Retinal pigment epithelial cell (primary cell): ENCODE measurements at regions not wholly inside any gene's neighbourhood (a gene's known extent, or its start where the extent isn't known, plus 50 kb on each side); places are given as distances from the start of the nearest gene placed in this dataset.

Source experiments
- DNase-seq: peaks from one replicate; pipeline ENCODE4 v3.0.0-alpha.2; 2010; ENCODE audit warnings: low read depth
- H3K4me3 ChIP-seq: 2 replicates; pipeline ENCODE4 v1.5.1; 2011; ENCODE audit warnings: mild to moderate bottlenecking, low read length, control low read depth, moderate library complexity
- CTCF ChIP-seq: conservative IDR thresholded peaks from 2 replicates; pipeline ENCODE4 v1.5.1; 2011; ENCODE audit warnings: low read depth, low read length, control low read depth, inconsistent platforms

GRCh38 chr9:108336575-108336974 is 519.2 kb downstream of the ACTL7B start:
- no peak for TF ChIP-seq CTCF
- no peak for DNase-seq

GRCh38 chr9:108333530-108333983 is 522.2 kb downstream of the ACTL7B start:
- DNase-seq = no peak
- TF ChIP-seq CTCF = no peak
- no peak overlapping the region for H3K4me3 ChIP-seq

More at GRCh38 chr9:108336575-108336974, 519.2 kb downstream of the ACTL7B start:
- no peak overlapping the region for H3K4me3 ChIP-seq

- H3K4me3 ChIP-seq = no peak overlapping the region
- no peak for TF ChIP-seq CTCF
- DNase-seq = no peak
Measured at GRCh38 chr9:108331596-108331995, 524.2 kb downstream of the ACTL7B start.

- TF ChIP-seq CTCF = no peak
- DNase-seq = no peak
- H3K4me3 ChIP-seq = no peak overlapping the region
Measured at GRCh38 chr9:108325406-108325805, 530.4 kb downstream of the ACTL7B start.

GRCh38 chr9:108323615-108324014 is 532.2 kb downstream of the ACTL7B start:
- DNase-seq = no peak
- TF ChIP-seq CTCF = no peak
- no peak overlapping the region for H3K4me3 ChIP-seq

GRCh38 chr9:108322326-108323098 is 533.3 kb downstream of the ACTL7B start:
- no peak for TF ChIP-seq CTCF
- no peak overlapping the region for H3K4me3 ChIP-seq
- DNase-seq = no peak

- no peak overlapping the region for H3K4me3 ChIP-seq
- TF ChIP-seq CTCF = no peak
- no peak for DNase-seq
Measured at GRCh38 chr9:108316630-108317029, 539.2 kb downstream of the ACTL7B start.
